Coronary artery (tissue), 2 donors: ENCODE measurements at regions not wholly inside any gene's neighbourhood (a gene's known extent, or its start where the extent isn't known, plus 50 kb on each side); places are given as distances from the start of the nearest gene placed in this dataset.

Experiments used
- DNase-seq: peaks from one replicate; pipeline ENCODE4 v3.0.0-alpha.2; 2017; ENCODE audit warnings: low spot score
- H3K27ac ChIP-seq, 2 donors: fragments of 200-600 bp; sonication (generic); one replicate each; pipeline ENCODE4 v1.5.1; 2016 to 2019
- H3K4me3 ChIP-seq: fragments of 200-600 bp; sonication (generic); 2 replicates; pipeline ENCODE4 v1.5.1; 2016; ENCODE audit warnings: mild to moderate bottlenecking, moderate library complexity
- CTCF ChIP-seq: fragments of 200-600 bp; sonication (generic); IDR thresholded peaks from one replicate; pipeline ENCODE4 v1.5.1; 2019; ENCODE audit warnings: antibody characterized with exemption

- DNase-seq: no peak
- Histone ChIP-seq H3K27ac (no peak overlapping the region), H3K4me3 (no peak overlapping the region)
- no peak for TF ChIP-seq CTCF
Observed at GRCh38 chr18:42231796-42232195, 276.8 kb downstream of the PIK3C3 start.

- no peak for TF ChIP-seq CTCF
- H3K27ac ChIP-seq: no peak overlapping the region
- H3K4me3 ChIP-seq: no peak overlapping the region
- DNase-seq: no peak
Observed at GRCh38 chr18:42233908-42234307, 278.9 kb downstream of the PIK3C3 start.

GRCh38 chr18:42242758-42243157, 287.7 kb downstream of the PIK3C3 start:
- TF ChIP-seq CTCF: no peak
- H3K4me3 ChIP-seq: no peak overlapping the region
- DNase-seq: no peak

GRCh38 chr18:42245137-42245536, 290.1 kb downstream of the PIK3C3 start:
- no peak for TF ChIP-seq CTCF
- Histone ChIP-seq H3K27ac (no peak overlapping the region), H3K4me3 (no peak overlapping the region)
- DNase-seq: no peak

More at GRCh38 chr18:42242758-42243157, 287.7 kb downstream of the PIK3C3 start:
- H3K27ac ChIP-seq: no peak overlapping the region

GRCh38 chr18:42255908-42256765, 301.1 kb downstream of the PIK3C3 start:
- no peak for TF ChIP-seq CTCF
- no peak for DNase-seq
- Histone ChIP-seq H3K27ac (no peak overlapping the region), H3K4me3 (no peak overlapping the region)

GRCh38 chr18:42258301-42258965, 303.4 kb downstream of the PIK3C3 start:
- H3K27ac ChIP-seq: no peak overlapping the region
- no peak for TF ChIP-seq CTCF
- DNase-seq: no peak
- no peak overlapping the region for H3K4me3 ChIP-seq

- TF ChIP-seq CTCF: no peak
- no peak for DNase-seq
- Histone ChIP-seq H3K27ac (no peak overlapping the region), H3K4me3 (no peak overlapping the region)
Observed at GRCh38 chr18:42261731-42262130, 306.7 kb downstream of the PIK3C3 start.
